OCI-LY1 (cell line): ENCODE measurements at regions not wholly inside any gene's neighbourhood (a gene's known extent, or its start where the extent isn't known, plus 50 kb on each side); places are given as distances from the start of the nearest gene placed in this dataset.

Source experiments
- H2AFZ ChIP-seq: fragments of 200-600 bp; sonication (generic), shearing (Covaris generic); 2 replicates; pipeline ENCODE4 v1.6.0; 2014; ENCODE audit warnings: antibody characterized with exemption, mild to moderate bottlenecking, low read length
- H3F3A ChIP-seq: fragments of 200-600 bp; sonication (generic), shearing (Covaris generic); 2 replicates; pipeline ENCODE4 v1.6.0; 2014; ENCODE audit warnings: mild to moderate bottlenecking, antibody characterized with exemption, low read length, moderate library complexity; ENCODE audit not compliant: insufficient read depth
- H3K27ac ChIP-seq: fragments of 200-600 bp; sonication (generic); 2 replicates; pipeline ENCODE4 v1.5.1; 2014; ENCODE audit warnings: low read length, mixed run types, mild to moderate bottlenecking, low read depth; ENCODE audit not compliant: poor library complexity, severe bottlenecking
- H3K27me3 ChIP-seq: fragments of 200-600 bp; sonication (generic); 2 replicates; pipeline ENCODE4 v1.6.0; 2014; ENCODE audit warnings: antibody characterized with exemption, mild to moderate bottlenecking, low read length, moderate library complexity; ENCODE audit not compliant: insufficient read depth
- H3K36me3 ChIP-seq: fragments of 200-600 bp; sonication (generic); 2 replicates; pipeline ENCODE4 v1.6.1; 2014; ENCODE audit warnings: mild to moderate bottlenecking, antibody characterized with exemption, low read length, moderate library complexity, mixed read lengths; ENCODE audit not compliant: insufficient read depth
- H3K4me1 ChIP-seq: fragments of 200-600 bp; sonication (generic); 2 replicates; pipeline ENCODE4 v1.5.1; 2014; ENCODE audit warnings: mild to moderate bottlenecking, low read length, moderate library complexity; ENCODE audit not compliant: insufficient read depth, severe bottlenecking
- H3K4me2 ChIP-seq: fragments of 200-600 bp; sonication (generic), shearing (Covaris generic); 2 replicates; pipeline ENCODE4 v1.6.1; 2014; ENCODE audit warnings: low read length
- H3K4me3 ChIP-seq: fragments of 200-600 bp; sonication (generic); 2 replicates; pipeline ENCODE4 v1.5.1; 2014; ENCODE audit warnings: low read length, low read depth, mild to moderate bottlenecking, mixed read lengths; ENCODE audit not compliant: poor library complexity, severe bottlenecking
- H3K79me2 ChIP-seq: fragments of 200-600 bp; shearing (Covaris generic); 2 replicates; pipeline ENCODE4 v1.6.1; 2016; ENCODE audit warnings: mixed run types, low read length, mixed read lengths; ENCODE audit not compliant: insufficient read depth
- H3K9ac ChIP-seq: fragments of 200-600 bp; sonication (generic), shearing (Covaris generic); 2 replicates; pipeline ENCODE4 v1.6.1; 2014; ENCODE audit warnings: mild to moderate bottlenecking, low read length, mixed read lengths
- H3K9me2 ChIP-seq: fragments of 200-600 bp; sonication (generic), shearing (Covaris generic); 2 replicates; pipeline ENCODE4 v1.6.1; 2014; ENCODE audit warnings: low read depth, mild to moderate bottlenecking, low read length, mixed read lengths
- H3K9me3 ChIP-seq: fragments of 200-600 bp; shearing (Covaris generic); 2 replicates; pipeline ENCODE4 v1.6.1; 2014; ENCODE audit warnings: low read length, mixed read lengths
- H4K20me1 ChIP-seq: fragments of 200-600 bp; sonication (generic), shearing (Covaris generic); 2 replicates; pipeline ENCODE4 v1.6.0; 2016; ENCODE audit warnings: mild to moderate bottlenecking, low read length; ENCODE audit not compliant: insufficient read depth
- CTCF ChIP-seq: fragments of 200-600 bp; sonication (generic), shearing (Covaris generic); IDR thresholded peaks from 2 replicates; pipeline ENCODE4 v1.5.1; 2017; ENCODE audit warnings: mild to moderate bottlenecking, antibody characterized with exemption, low read length, moderate library complexity, mixed read lengths
- EZH2 ChIP-seq: fragments of 200-600 bp; sonication (generic), shearing (Covaris generic); IDR thresholded peaks from 2 replicates; pipeline ENCODE4 v1.8.0; 2017; ENCODE audit warnings: borderline replicate concordance, mixed run types, mild to moderate bottlenecking, antibody characterized with exemption, low read length, moderate library complexity, mixed read lengths

GRCh38 chr4:157444014-157444413 is 223.5 kb downstream of the GRIA2 start:
- no peak overlapping the region for H3K27ac ChIP-seq
- no peak overlapping the region for H3K9ac ChIP-seq
- no peaks in the 10 kb centered on the region for H3K9me3 ChIP-seq
- no peak overlapping the region for H3K4me3 ChIP-seq
- no peaks in the 10 kb centered on the region for H3F3A ChIP-seq
- H3K79me2 ChIP-seq, result no peaks in the 10 kb centered on the region
- no peak overlapping the region for H3K4me2 ChIP-seq
- no peaks in the 10 kb centered on the region for H3K4me1 ChIP-seq
- no peak overlapping the region for H2AFZ ChIP-seq
- no peaks in the 10 kb centered on the region for H3K9me2 ChIP-seq
- no peaks in the 10 kb centered on the region for H4K20me1 ChIP-seq
- H3K27me3 ChIP-seq, result no peaks in the 10 kb centered on the region
- TF ChIP-seq EZH2 (no peak), CTCF (no peak)
- H3K36me3 ChIP-seq, result no peaks in the 10 kb centered on the region

DNA sequence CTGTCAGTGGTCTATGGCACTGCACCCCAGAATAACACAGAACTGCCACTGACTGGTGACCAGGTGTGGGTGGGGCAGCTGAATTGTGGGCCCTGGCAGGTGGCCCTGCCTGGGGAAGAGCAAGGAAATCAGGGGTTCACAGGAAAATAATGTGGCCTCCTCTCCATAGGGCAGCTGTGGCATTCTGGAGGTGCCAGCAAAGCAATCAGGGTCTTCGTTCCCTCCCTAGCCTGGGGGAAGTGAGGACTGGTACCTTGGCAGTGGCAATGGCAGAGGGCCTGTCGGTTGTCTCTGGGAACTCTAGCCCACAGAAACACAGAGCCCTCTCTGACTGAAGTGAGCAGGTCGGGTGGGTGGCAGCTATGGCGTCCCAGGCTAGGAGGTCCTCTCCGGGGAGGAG is 223.0 kb downstream of the GRIA2 start:
- Histone ChIP-seq H3K9ac (no peak overlapping the region), H3K4me2 (no peak overlapping the region), H4K20me1 (no peaks in the 10 kb centered on the region), H2AFZ (no peak overlapping the region), H3K4me1 (no peaks in the 10 kb centered on the region), H3K9me2 (no peaks in the 10 kb centered on the region), H3K79me2 (no peaks in the 10 kb centered on the region), H3K36me3 (no peaks in the 10 kb centered on the region), H3K27ac (no peak overlapping the region), H3K27me3 (no peaks in the 10 kb centered on the region), H3K4me3 (no peak overlapping the region), H3F3A (no peaks in the 10 kb centered on the region), H3K9me3 (no peaks in the 10 kb centered on the region)
- TF ChIP-seq EZH2 (no peak), CTCF (no peak)

GRCh38 chr4:157425897-157426296 is 205.4 kb downstream of the GRIA2 start:
- Histone ChIP-seq H3K27me3 (no peaks in the 10 kb centered on the region), H3F3A (no peaks in the 10 kb centered on the region), H3K4me1 (no peaks in the 10 kb centered on the region), H3K4me2 (no peak overlapping the region), H3K4me3 (no peak overlapping the region), H3K9me3 (no peaks in the 10 kb centered on the region), H3K27ac (no peak overlapping the region), H3K36me3 (no peaks in the 10 kb centered on the region), H3K9ac (no peak overlapping the region), H2AFZ (no peak overlapping the region), H3K79me2 (no peaks in the 10 kb centered on the region), H3K9me2 (no peaks in the 10 kb centered on the region), H4K20me1 (no peaks in the 10 kb centered on the region)
- TF ChIP-seq CTCF (no peak), EZH2 (no peak)
